ENCODE measurements at regions not wholly inside any gene's neighbourhood (a gene's known extent, or its start where the extent isn't known, plus 50 kb on each side); places are given as distances from the start of the nearest gene placed in this dataset.
A peak's percentile ranks its signal among the peaks of the same experiment; 100 is the strongest.
"Not testable (repeated sequence)": the region's sequence is repeated elsewhere in the genome, so short reads cannot be mapped to it uniquely, and the experiment has no call there.

GRCh38 chr13:104645786-104646185, 1579.6 kb upstream of the SLC10A2 start:
- DNase-seq: no peak

DNA sequence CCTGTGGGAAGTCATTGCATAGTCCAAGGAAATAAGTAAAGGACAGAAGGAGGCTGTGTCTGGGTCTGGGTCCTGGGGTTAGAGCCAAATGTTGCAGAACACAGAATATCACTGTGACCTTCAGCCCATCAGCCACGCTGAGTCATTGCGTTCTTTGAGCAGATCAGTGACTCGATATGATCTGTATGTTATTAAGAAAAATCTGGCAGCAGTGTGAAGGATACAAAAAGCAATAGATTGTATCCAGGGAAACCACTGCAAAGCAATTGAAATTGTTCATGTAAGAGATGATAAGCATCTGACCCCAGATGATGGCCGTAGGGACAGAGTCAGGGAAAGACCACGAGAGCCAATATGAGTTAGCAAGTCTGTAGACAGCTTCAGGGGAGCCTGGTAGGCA, 1575.1 kb upstream of the SLC10A2 start:
- no peak for DNase-seq

GRCh38 chr13:104635879-104636278, 1569.7 kb upstream of the SLC10A2 start:
- DNase-seq: no peak

GRCh38 chr13:104634016-104634415, 1567.8 kb upstream of the SLC10A2 start:
- no peak for DNase-seq

GRCh38 chr13:104632736-104633135, 1566.5 kb upstream of the SLC10A2 start:
- DNase-seq: peak; percentile 66

DNA sequence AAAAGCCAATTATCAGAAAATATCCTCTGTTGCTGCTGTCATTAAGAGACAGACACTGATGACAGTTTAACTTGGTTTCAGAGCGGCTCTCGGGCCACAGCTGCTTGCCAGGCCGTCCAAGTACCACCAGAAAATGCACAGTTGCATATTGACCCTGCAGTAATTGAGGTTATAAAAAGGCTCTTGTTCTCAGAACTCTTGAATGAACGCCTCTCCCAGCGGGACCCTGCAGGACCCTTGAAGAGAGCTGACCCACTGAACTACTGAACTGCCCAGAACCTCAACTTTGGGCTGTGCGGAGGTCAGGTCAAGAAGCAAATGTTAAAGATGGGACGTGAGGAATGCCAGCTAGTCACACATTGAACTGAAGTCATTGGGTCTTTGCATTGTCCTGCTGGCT, 1559.0 kb upstream of the SLC10A2 start:
- DNase-seq: no peak

DNA sequence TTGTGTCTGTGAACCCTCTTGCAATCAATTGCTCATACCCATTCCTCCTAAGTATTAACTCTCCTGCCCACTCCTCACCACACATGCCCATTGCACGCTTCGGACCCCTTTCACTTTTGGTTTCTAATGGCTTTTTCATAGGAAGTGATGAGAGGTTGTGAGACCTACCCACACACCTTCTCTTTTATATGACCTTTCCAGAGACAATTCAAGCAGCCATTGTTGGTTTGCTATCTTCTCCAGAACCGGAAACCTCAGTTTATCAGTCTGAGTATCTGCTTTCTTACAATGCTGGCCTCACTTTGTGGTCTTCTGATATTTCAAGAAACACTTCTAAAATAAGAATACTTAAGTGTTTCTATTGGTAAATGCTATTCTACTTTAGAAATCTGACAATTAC, 1550.8 kb upstream of the SLC10A2 start:
- no peak for DNase-seq

GRCh38 chr13:104614361-104615145, 1548.3 kb upstream of the SLC10A2 start:
- no peak for DNase-seq

DNA sequence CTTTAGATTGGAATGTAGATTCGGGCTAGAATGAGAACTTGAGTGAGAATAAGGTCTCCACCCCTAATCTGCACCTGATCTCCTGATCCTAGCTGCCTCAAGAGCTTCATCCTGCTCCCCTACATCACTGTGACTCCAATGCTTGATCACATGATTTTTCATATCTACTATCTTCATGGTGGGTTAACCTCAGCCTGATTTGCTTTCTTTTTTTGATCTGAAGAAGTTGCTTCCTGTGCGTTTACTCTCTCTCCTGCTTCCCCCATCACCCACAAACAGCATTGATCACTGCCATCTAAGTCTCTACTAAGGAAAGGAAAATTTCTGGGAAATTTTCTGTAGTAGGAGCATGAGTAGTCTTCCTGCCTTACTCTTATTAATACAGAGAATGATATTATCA, 1542.1 kb upstream of the SLC10A2 start:
- no peak for DNase-seq

GRCh38 chr13:104605435-104605834, 1539.2 kb upstream of the SLC10A2 start:
- DNase-seq: not testable (repeated sequence)

- DNase-seq: peak; percentile 19
Observed at GRCh38 chr13:104597546-104598180, 1531.4 kb upstream of the SLC10A2 start.

- peak; percentile 42 for DNase-seq
Observed at GRCh38 chr13:104595511-104595910, 1529.3 kb upstream of the SLC10A2 start.

DNA sequence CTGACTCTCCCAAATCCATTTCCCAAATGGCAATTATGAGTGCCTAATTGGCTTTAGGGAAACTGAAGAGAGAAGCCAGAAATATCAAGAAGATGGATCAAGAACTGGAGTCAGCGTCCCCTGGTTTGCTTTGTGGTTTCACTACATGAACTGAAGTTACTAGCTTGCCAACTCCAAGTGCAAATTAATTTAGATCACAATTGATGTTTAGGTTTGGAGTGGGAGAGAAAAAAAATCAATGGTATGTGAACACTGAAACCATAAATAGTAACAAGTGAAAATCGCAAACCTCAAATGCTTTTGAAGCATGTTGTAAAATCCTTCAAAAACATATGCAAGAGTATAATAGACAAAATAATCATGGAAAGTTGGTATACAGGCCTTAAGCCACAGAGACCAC, 1528.6 kb upstream of the SLC10A2 start:
- peak; percentile 40 for DNase-seq

- no peak for DNase-seq
Observed at GRCh38 chr13:104593693-104594092, 1527.5 kb upstream of the SLC10A2 start.

- no peak for DNase-seq
Observed at GRCh38 chr13:104593251-104593576, 1527.0 kb upstream of the SLC10A2 start.

GRCh38 chr13:104592545-104593250, 1526.5 kb upstream of the SLC10A2 start:
- no peak for DNase-seq

DNA sequence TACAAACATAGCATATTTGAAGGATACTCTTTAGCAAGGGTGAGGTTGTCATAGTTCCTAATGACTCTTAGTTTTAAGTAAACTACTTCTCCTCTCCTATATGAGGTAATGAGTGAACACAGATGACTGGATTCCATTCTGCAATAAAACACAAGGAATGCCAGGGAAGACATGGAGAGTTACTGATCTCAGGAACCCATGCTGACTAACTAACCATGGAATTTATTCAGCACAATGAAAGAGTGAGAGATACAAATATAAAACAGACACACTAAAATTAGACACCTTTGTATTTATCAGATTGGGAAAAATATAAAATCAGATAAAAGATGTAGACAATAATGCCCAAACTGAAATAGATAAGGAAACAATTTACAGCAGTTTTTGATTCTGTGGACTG, 1525.9 kb upstream of the SLC10A2 start:
- DNase-seq: no peak

- DNase-seq: no peak
Observed at GRCh38 chr13:104586051-104586746, 1520.0 kb upstream of the SLC10A2 start.

DNA sequence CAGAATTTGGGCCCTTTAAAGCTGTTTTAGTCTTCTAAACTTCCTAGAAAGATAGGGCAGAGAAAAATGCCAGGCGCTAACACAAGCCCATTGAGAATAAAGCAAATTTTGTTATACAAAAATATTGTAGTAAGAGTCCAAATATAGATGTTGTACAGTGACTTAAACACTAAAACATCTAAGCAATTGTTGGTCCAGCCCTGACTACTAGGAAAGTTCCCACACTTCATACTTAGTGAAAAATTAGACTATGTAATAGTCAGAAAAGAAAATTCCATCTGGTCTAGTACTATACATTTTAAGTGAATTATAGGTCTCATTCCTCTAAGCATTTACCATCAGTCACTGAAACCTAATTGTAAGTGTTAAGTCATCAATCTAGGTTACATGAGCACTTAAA, 1518.3 kb upstream of the SLC10A2 start:
- DNase-seq: no peak

DNA sequence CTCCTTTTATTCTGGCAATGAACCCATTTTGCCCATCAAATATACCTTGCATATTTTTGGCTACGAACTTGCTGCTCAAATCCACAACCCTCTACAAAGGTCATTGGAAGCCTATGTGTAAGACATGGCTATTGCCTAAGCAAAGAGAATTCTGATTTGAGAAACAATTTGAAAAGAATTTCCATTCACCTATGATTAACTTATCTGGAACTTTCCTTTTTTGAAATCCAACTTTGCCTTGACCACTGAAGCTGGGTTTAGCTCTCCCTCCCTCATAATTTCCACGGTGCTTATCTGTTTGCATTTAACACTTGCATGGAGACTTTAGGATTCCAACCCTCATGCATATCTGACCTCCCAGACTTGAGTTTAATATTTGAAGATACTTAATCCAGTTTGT, 1514.7 kb upstream of the SLC10A2 start:
- no peak for DNase-seq

- no peak for DNase-seq
Observed at GRCh38 chr13:104577071-104577815, 1511.0 kb upstream of the SLC10A2 start.

DNA sequence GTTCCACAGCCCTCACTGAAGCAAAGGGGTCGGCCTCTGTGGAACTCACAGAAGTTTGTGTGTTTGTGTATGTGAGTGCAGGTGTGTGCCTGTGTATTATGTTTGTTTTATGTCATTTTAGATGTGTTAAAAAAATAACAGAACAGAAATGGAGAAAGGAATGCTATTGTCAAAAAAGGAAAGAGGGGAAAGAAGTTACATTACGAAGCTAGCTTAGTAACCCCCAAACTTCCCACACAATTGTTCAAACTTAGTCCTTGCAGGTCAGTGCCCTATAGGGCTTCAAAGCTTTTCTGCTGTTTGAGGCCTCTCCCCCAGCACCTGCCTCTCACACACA, 1505.6 kb upstream of the SLC10A2 start:
- DNase-seq: no peak

Data from NCI-H446 treated with DMSO at 0.1 percent for 48 hours (cell line).